ENCODE measurements at regions not wholly inside any gene's neighbourhood (a gene's known extent, or its start where the extent isn't known, plus 50 kb on each side); places are given as distances from the start of the nearest gene placed in this dataset.
A peak's percentile ranks its signal among the peaks of the same experiment; 100 is the strongest.

- 0 out of 2 replicates have a peak, but pooled peaks have one; percentile 53 for TF ChIP-seq CHAMP1 (IDR thresholded peaks at IDR 0.05)
- 0 out of 2 replicates have a peak, but pooled peaks have one; percentile 27 for TF ChIP-seq HMBOX1 (IDR thresholded peaks at IDR 0.05)
- TF ChIP-seq ZNF23 (CRISPR knock-in tag; IDR thresholded peaks at IDR 0.05), result no peak
- peak; percentile 35 for TF ChIP-seq NFYB (IDR thresholded peaks at IDR 0.05; ENCODE audit: extremely low read depth, insufficient read length)
- TF ChIP-seq EP400 (IDR thresholded peaks at IDR 0.05), result peak; percentile 13; the same call in 1 of the 2 replicates
- peak; percentile 35; the same call in 1 of the 2 replicates for TF ChIP-seq BRD4 (IDR thresholded peaks at IDR 0.05)
- TF ChIP-seq GTF2A2 (tag; IDR thresholded peaks at IDR 0.05), result peak; percentile 48; the same call in 1 of the 2 replicates
- TF ChIP-seq RBFOX2 (IDR thresholded peaks at IDR 0.05; ENCODE audit: low read depth, low read length), result peak; percentile 37; the same call in 1 of the 2 replicates
- peak; percentile 1 for TF ChIP-seq RBM25 (IDR thresholded peaks at IDR 0.05; ENCODE audit: low read depth, low read length, severe bottlenecking)
- peak; percentile 51; the same call in 1 of the 2 replicates for TF ChIP-seq MEF2D (tag; conservative IDR thresholded peaks at IDR 0.05; ENCODE audit: low read depth)
- no peak for TF ChIP-seq SP1 (CRISPR knock-in tag; IDR thresholded peaks at IDR 0.05)
- no peak for TF ChIP-seq SRF (CRISPR knock-in tag; IDR thresholded peaks at IDR 0.05)
- TF ChIP-seq, protein P1, sequence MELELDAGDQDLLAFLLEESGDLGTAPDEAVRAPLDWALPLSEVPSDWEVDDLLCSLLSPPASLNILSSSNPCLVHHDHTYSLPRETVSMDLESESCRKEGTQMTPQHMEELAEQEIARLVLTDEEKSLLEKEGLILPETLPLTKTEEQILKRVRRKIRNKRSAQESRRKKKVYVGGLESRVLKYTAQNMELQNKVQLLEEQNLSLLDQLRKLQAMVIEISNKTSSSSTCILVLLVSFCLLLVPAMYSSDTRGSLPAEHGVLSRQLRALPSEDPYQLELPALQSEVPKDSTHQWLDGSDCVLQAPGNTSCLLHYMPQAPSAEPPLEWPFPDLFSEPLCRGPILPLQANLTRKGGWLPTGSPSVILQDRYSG (tag; conservative IDR thresholded peaks at IDR 0.05; ENCODE audit: low read depth), result peak; percentile 39; the same call in 1 of the 2 replicates
- no peak for TF ChIP-seq MTF1 (CRISPR knock-in tag; IDR thresholded peaks at IDR 0.05; ENCODE audit: borderline replicate concordance)
- 0 out of 2 replicates have a peak, but pooled peaks have one; percentile 9 for TF ChIP-seq HDAC2 (IDR thresholded peaks at IDR 0.05)
- 0 out of 2 replicates have a peak, but pooled peaks have one; percentile 35 for TF ChIP-seq ZNF766 (CRISPR knock-in tag; conservative IDR thresholded peaks at IDR 0.05)
- no peak for TF ChIP-seq STAG1 (CRISPR knock-in tag; IDR thresholded peaks at IDR 0.05; ENCODE audit: borderline replicate concordance)
- no peak for TF ChIP-seq TEAD1 (CRISPR knock-in tag; IDR thresholded peaks at IDR 0.05)
- TF ChIP-seq CBX5 (IDR thresholded peaks at IDR 0.05; ENCODE audit: borderline replicate concordance, low read depth), result no peak; the same call in 1 of the 2 replicates
- peak in 1 of 2 experiments; percentile 26; a peak in 1 of 4 replicates for TF ChIP-seq RAD21 (CRISPR knock-in tag; conservative IDR thresholded peaks at IDR 0.05 in 1 of 2, IDR thresholded peaks at IDR 0.05 in 1 of 2)
- TF ChIP-seq SIN3B (IDR thresholded peaks at IDR 0.05; ENCODE audit: low read depth), result no peak
- no peak for TF ChIP-seq BDP1 (IDR thresholded peaks at IDR 0.05; ENCODE audit: insufficient read depth, insufficient read length)
- TF ChIP-seq FOSL1 (tag; conservative IDR thresholded peaks at IDR 0.05), result peak; percentile 95
- TF ChIP-seq HNRNPL (IDR thresholded peaks at IDR 0.05; ENCODE audit: low read depth, low read length), result no peak
- TF ChIP-seq MECOM (CRISPR knock-in tag; IDR thresholded peaks at IDR 0.05), result no peak
- peak; percentile 63; the same call in 1 of the 2 replicates for TF ChIP-seq EP300 (IDR thresholded peaks at IDR 0.05; ENCODE audit: low read length)
Observed at GRCh38 chr11:97964332-97965004, 1056.3 kb upstream of the CNTN5 start (continued).

Data from K562 (cell line).